IMR-90 (cell line): ENCODE measurements at regions not wholly inside any gene's neighbourhood (a gene's known extent, or its start where the extent isn't known, plus 50 kb on each side); places are given as distances from the start of the nearest gene placed in this dataset.

Experiments used
- ATAC-seq: fragments of 200-7000 bp; cut with Tn5 transposase; 2 replicates; pipeline ENCODE4 v1.9.1; 2020; ENCODE audit warnings: low read depth, mild to moderate bottlenecking, moderate library complexity
- BruUV-seq: library from RNA; stranded (reverse); fragments of 400-500 nt; replicated peaks from 2 replicates; lab custom pipeline; 2021; lab: Mats Ljungman, UMichigan
- CTCF ChIA-PET: fragments of 300-600 bp; formaldehyde crosslinking; extraction: SDS; loops from one replicate; lab custom pipeline; 2021; ENCODE audit warnings: antibody characterized with exemption; lab: Yijun Ruan, JAX
- POLR2A ChIA-PET: fragments of 300-600 bp; sonication (Branson Sonifier 250); formaldehyde crosslinking; loops from one replicate; lab custom pipeline; 2022; ENCODE audit warnings: antibody characterized with exemption; ENCODE audit not compliant: unreplicated experiment; lab: Charles Lee
- DNase-seq: peaks from one replicate; pipeline ENCODE4 v3.0.0; 2013
- H2AFZ ChIP-seq: replicated peaks from 2 replicates; pipeline ENCODE3; 2013; ENCODE audit warnings: low read length, mild to moderate bottlenecking; ENCODE audit not compliant: poor library complexity
- H2AK5ac ChIP-seq: 2 replicates; pipeline ENCODE4 v1.6.1; 2013; ENCODE audit warnings: low read depth, low read length, inconsistent platforms
- H2AK9ac ChIP-seq: replicated peaks from 2 replicates; pipeline ENCODE3; 2013; ENCODE audit warnings: mild to moderate bottlenecking, low read depth, low read length, moderate library complexity; ENCODE audit not compliant: poor library complexity
- H2BK120ac ChIP-seq: 2 replicates; pipeline ENCODE4 v1.6.1; 2013; ENCODE audit warnings: low read depth, low read length, inconsistent platforms
- H2BK15ac ChIP-seq: 3 replicates; pipeline ENCODE4 v1.6.1; 2013; ENCODE audit warnings: low read depth, low read length, inconsistent platforms
- H2BK20ac ChIP-seq: 2 replicates; pipeline ENCODE4 v1.6.1; 2013; ENCODE audit warnings: low read depth, mild to moderate bottlenecking, inconsistent platforms, low read length, moderate library complexity
- H2BK5ac ChIP-seq: 2 replicates; pipeline ENCODE4 v1.6.1; 2013; ENCODE audit warnings: mild to moderate bottlenecking, low read depth, low read length, inconsistent platforms; ENCODE audit not compliant: poor library complexity, severe bottlenecking
- H3K14ac ChIP-seq: replicated peaks from 2 replicates; pipeline ENCODE4 v1.6.1; 2013; ENCODE audit warnings: low read depth, low read length, inconsistent platforms
- H3K18ac ChIP-seq: 2 replicates; pipeline ENCODE4 v1.6.1; 2013; ENCODE audit warnings: low read depth, low read length, control low read depth
- H3K23ac ChIP-seq: 2 replicates; pipeline ENCODE4 v1.6.1; 2013; ENCODE audit warnings: low read depth, low read length, inconsistent platforms
- H3K27ac ChIP-seq: 2 replicates; pipeline ENCODE4 v1.5.1; 2013; ENCODE audit warnings: mild to moderate bottlenecking, control low read depth, low read length; ENCODE audit not compliant: insufficient read depth
- H3K27me3 ChIP-seq: 2 replicates; pipeline ENCODE4 v1.6.1; 2013; ENCODE audit warnings: low read length; ENCODE audit not compliant: control insufficient read depth, insufficient read depth
- H3K36me3 ChIP-seq: 2 replicates; pipeline ENCODE4 v1.6.1; 2013; ENCODE audit warnings: low read length, mixed read lengths; ENCODE audit not compliant: control insufficient read depth, insufficient read depth
- H3K4ac ChIP-seq: 2 replicates; pipeline ENCODE4 v1.6.1; 2013; ENCODE audit warnings: low read depth, low read length, inconsistent platforms
- H3K4me1 ChIP-seq: 2 replicates; pipeline ENCODE4 v1.6.1; 2013; ENCODE audit warnings: low read length, mixed read lengths; ENCODE audit not compliant: control insufficient read depth, insufficient read depth
- H3K4me2 ChIP-seq: 2 replicates; pipeline ENCODE4 v1.6.1; 2013; ENCODE audit warnings: low read depth, mild to moderate bottlenecking, control low read depth, low read length, moderate library complexity
- H3K4me3 ChIP-seq: 2 replicates; pipeline ENCODE4 v1.5.1; 2013; ENCODE audit warnings: low read depth, mild to moderate bottlenecking, control low read depth, low read length, moderate library complexity; ENCODE audit not compliant: insufficient read depth
- H3K56ac ChIP-seq: 2 replicates; pipeline ENCODE4 v1.6.1; 2013; ENCODE audit warnings: low read length, inconsistent platforms; ENCODE audit not compliant: insufficient read depth; ENCODE audit errors: extremely low read depth
- H3K79me1 ChIP-seq, 2 experiments: 2 replicates each; pipeline ENCODE4 v1.6.1; 2013; ENCODE audit warnings: low read length in 2 of 2, inconsistent platforms in 1 of 2, low read depth in 1 of 2
- H3K9ac ChIP-seq: 2 replicates; pipeline ENCODE4 v1.6.1; 2013; ENCODE audit warnings: low read depth, low read length, control low read depth
- H3K9me1 ChIP-seq: 2 replicates; pipeline ENCODE4 v1.6.1; 2013; ENCODE audit warnings: low read length, inconsistent platforms; ENCODE audit not compliant: insufficient read depth
- H3K9me3 ChIP-seq: 2 replicates; pipeline ENCODE4 v1.6.1; 2013; ENCODE audit warnings: low read length; ENCODE audit not compliant: control insufficient read depth, insufficient read depth
- H4K20me1 ChIP-seq: 2 replicates; pipeline ENCODE4 v1.6.1; 2013; ENCODE audit warnings: low read length, inconsistent platforms; ENCODE audit not compliant: insufficient read depth
- H4K5ac ChIP-seq: 2 replicates; pipeline ENCODE4 v1.6.1; 2013; ENCODE audit warnings: mild to moderate bottlenecking, low read depth, low read length, control low read depth
- H4K8ac ChIP-seq, 2 experiments: 2 replicates each; pipeline ENCODE4 v1.6.1; 2013; ENCODE audit warnings: low read depth in 2 of 2, low read length in 2 of 2, control low read depth in 1 of 2, inconsistent platforms in 1 of 2
- H4K91ac ChIP-seq: 2 replicates; pipeline ENCODE4 v1.6.1; 2013; ENCODE audit warnings: low read depth, low read length, inconsistent platforms; ENCODE audit not compliant: insufficient read depth
- MAZ ChIP-seq: IDR thresholded peaks from 2 replicates; pipeline ENCODE4 v1.6.1; 2012; ENCODE audit warnings: low read depth, mild to moderate bottlenecking, low read length, improper control_type of control experiment, moderate library complexity, borderline replicate concordance
- NFE2L2 ChIP-seq: fragments of 150-350 bp; IDR thresholded peaks from 2 replicates; pipeline ENCODE4 v1.6.1; 2016; ENCODE audit warnings: low read depth, mild to moderate bottlenecking, low read length
- RAD21 ChIP-seq: IDR thresholded peaks from 2 replicates; pipeline ENCODE4 v1.6.1; 2012; ENCODE audit warnings: low read length, improper control_type of control experiment
- WGBS, 2 experiments: methylation state at CpG; one replicate each; pipeline versions ENCODE4 v1.1.5 to v1.1.7; 2013; ENCODE audit warnings: missing lambda C conversion rate in 2 of 2; ENCODE audit not compliant: insufficient read length in 1 of 2; ENCODE audit errors: extremely low coverage in 2 of 2; 5-methylcytosine and 5-hydroxymethylcytosine counted together
- dilution Hi-C: fragments of 300-500 bp; cut with HindIII; formaldehyde crosslinking; loops from one replicate; pipeline ENCODE4 v1.14.3; 2018; ENCODE audit warnings: low sequenced_read_pairs; ENCODE audit not compliant: unreplicated experiment
- in situ Hi-C: fragments of 300-500 bp; cut with MboI; formaldehyde crosslinking; loops from 3 replicates; pipeline ENCODE4 v1.14.3; 2019; ENCODE audit warnings: low sequenced_read_pairs, inconsistent platforms, mixed read lengths
- intact Hi-C: fragments of 100-400 bp; cut with micrococcal nuclease; formaldehyde crosslinking; loops from 2 replicates; pipeline ENCODE4 v1.10.0; 2022

- intact Hi-C loops (no loop called here), in situ Hi-C loops (no loop called here), dilution Hi-C loops (no loop called here)
- Histone ChIP-seq H3K79me1 (no peaks in the 10 kb centered on the region), H3K4me3 (no peak overlapping the region), H3K4me1 (no peaks in the 10 kb centered on the region), H3K56ac (no peak overlapping the region), H2AK5ac (no peak overlapping the region), H3K27ac (no peak overlapping the region), H3K9me3 (peaks cover 16% of the 10 kb centered on the region), H4K5ac (no peak overlapping the region), H4K20me1 (no peaks in the 10 kb centered on the region), H2BK20ac (no peak overlapping the region), H3K27me3 (no peaks in the 10 kb centered on the region), H4K8ac (no peak overlapping the region), H3K9ac (no peak overlapping the region), H2BK15ac (no peak overlapping the region), H3K18ac (no peak overlapping the region), H3K36me3 (no peaks in the 10 kb centered on the region), H3K9me1 (no peaks in the 10 kb centered on the region), H3K4ac (no peak overlapping the region), H2AK9ac (no peak overlapping the region), H4K91ac (no peak overlapping the region), H2AFZ (no peak overlapping the region), H3K4me2 (no peak overlapping the region), H3K23ac (no peak overlapping the region), H3K14ac (no peak overlapping the region), H2BK120ac (no peak overlapping the region), H2BK5ac (no peak overlapping the region)
- BruUV-seq, result no TSS peak
- DNase-seq (no peak), ATAC-seq (no peak)
- 29% methylated on average over 1 of the region's 4 CpGs; no CpG with 5 or more reads in 1 of the 2 experiments for whole genome bisulfite sequencing, 2 experiments
- POLR2A ChIA-PET, result no interaction called here
- CTCF ChIA-PET, result no interaction called here
- no peak for TF ChIP-seq MAZ
- TF ChIP-seq RAD21, result no peak
- no peak for TF ChIP-seq NFE2L2
Observed at GRCh38 chr14:106039400-106039799, 513.0 kb downstream of the TMEM121 start.
